IMR-90 (cell line): ENCODE measurements at regions not wholly inside any gene's neighbourhood (a gene's known extent, or its start where the extent isn't known, plus 50 kb on each side); places are given as distances from the start of the nearest gene placed in this dataset.

ENCODE experiments used
- ATAC-seq: fragments of 200-7000 bp; cut with Tn5 transposase; 2 replicates; pipeline ENCODE4 v1.9.1; 2020; ENCODE audit warnings: low read depth, mild to moderate bottlenecking, moderate library complexity
- BruUV-seq: library from RNA; stranded (reverse); fragments of 400-500 nt; replicated peaks from 2 replicates; lab custom pipeline; 2021; lab: Mats Ljungman, UMichigan
- CTCF ChIA-PET: fragments of 300-600 bp; formaldehyde crosslinking; extraction: SDS; loops from one replicate; lab custom pipeline; 2021; ENCODE audit warnings: antibody characterized with exemption; lab: Yijun Ruan, JAX
- POLR2A ChIA-PET: fragments of 300-600 bp; sonication (Branson Sonifier 250); formaldehyde crosslinking; loops from one replicate; lab custom pipeline; 2022; ENCODE audit warnings: antibody characterized with exemption; ENCODE audit not compliant: unreplicated experiment; lab: Charles Lee
- DNase-seq: peaks from one replicate; pipeline ENCODE4 v3.0.0; 2013
- H2AFZ ChIP-seq: replicated peaks from 2 replicates; pipeline ENCODE3; 2013; ENCODE audit warnings: low read length, mild to moderate bottlenecking; ENCODE audit not compliant: poor library complexity
- H2AK5ac ChIP-seq: 2 replicates; pipeline ENCODE4 v1.6.1; 2013; ENCODE audit warnings: low read depth, low read length, inconsistent platforms
- H2AK9ac ChIP-seq: replicated peaks from 2 replicates; pipeline ENCODE3; 2013; ENCODE audit warnings: mild to moderate bottlenecking, low read depth, low read length, moderate library complexity; ENCODE audit not compliant: poor library complexity
- H2BK120ac ChIP-seq: 2 replicates; pipeline ENCODE4 v1.6.1; 2013; ENCODE audit warnings: low read depth, low read length, inconsistent platforms
- H2BK15ac ChIP-seq: 3 replicates; pipeline ENCODE4 v1.6.1; 2013; ENCODE audit warnings: low read depth, low read length, inconsistent platforms
- H2BK20ac ChIP-seq: 2 replicates; pipeline ENCODE4 v1.6.1; 2013; ENCODE audit warnings: low read depth, mild to moderate bottlenecking, inconsistent platforms, low read length, moderate library complexity
- H2BK5ac ChIP-seq: 2 replicates; pipeline ENCODE4 v1.6.1; 2013; ENCODE audit warnings: mild to moderate bottlenecking, low read depth, low read length, inconsistent platforms; ENCODE audit not compliant: poor library complexity, severe bottlenecking
- H3K14ac ChIP-seq: replicated peaks from 2 replicates; pipeline ENCODE4 v1.6.1; 2013; ENCODE audit warnings: low read depth, low read length, inconsistent platforms
- H3K18ac ChIP-seq: 2 replicates; pipeline ENCODE4 v1.6.1; 2013; ENCODE audit warnings: low read depth, low read length, control low read depth
- H3K23ac ChIP-seq: 2 replicates; pipeline ENCODE4 v1.6.1; 2013; ENCODE audit warnings: low read depth, low read length, inconsistent platforms
- H3K27ac ChIP-seq: 2 replicates; pipeline ENCODE4 v1.5.1; 2013; ENCODE audit warnings: mild to moderate bottlenecking, control low read depth, low read length; ENCODE audit not compliant: insufficient read depth
- H3K27me3 ChIP-seq: 2 replicates; pipeline ENCODE4 v1.6.1; 2013; ENCODE audit warnings: low read length; ENCODE audit not compliant: control insufficient read depth, insufficient read depth
- H3K36me3 ChIP-seq: 2 replicates; pipeline ENCODE4 v1.6.1; 2013; ENCODE audit warnings: low read length, mixed read lengths; ENCODE audit not compliant: control insufficient read depth, insufficient read depth
- H3K4ac ChIP-seq: 2 replicates; pipeline ENCODE4 v1.6.1; 2013; ENCODE audit warnings: low read depth, low read length, inconsistent platforms
- H3K4me1 ChIP-seq: 2 replicates; pipeline ENCODE4 v1.6.1; 2013; ENCODE audit warnings: low read length, mixed read lengths; ENCODE audit not compliant: control insufficient read depth, insufficient read depth
- H3K4me2 ChIP-seq: 2 replicates; pipeline ENCODE4 v1.6.1; 2013; ENCODE audit warnings: low read depth, mild to moderate bottlenecking, control low read depth, low read length, moderate library complexity
- H3K4me3 ChIP-seq: 2 replicates; pipeline ENCODE4 v1.5.1; 2013; ENCODE audit warnings: low read depth, mild to moderate bottlenecking, control low read depth, low read length, moderate library complexity; ENCODE audit not compliant: insufficient read depth
- H3K56ac ChIP-seq: 2 replicates; pipeline ENCODE4 v1.6.1; 2013; ENCODE audit warnings: low read length, inconsistent platforms; ENCODE audit not compliant: insufficient read depth; ENCODE audit errors: extremely low read depth
- H3K79me1 ChIP-seq, 2 experiments: 2 replicates each; pipeline ENCODE4 v1.6.1; 2013; ENCODE audit warnings: low read length in 2 of 2, inconsistent platforms in 1 of 2, low read depth in 1 of 2
- H3K9ac ChIP-seq: 2 replicates; pipeline ENCODE4 v1.6.1; 2013; ENCODE audit warnings: low read depth, low read length, control low read depth
- H3K9me1 ChIP-seq: 2 replicates; pipeline ENCODE4 v1.6.1; 2013; ENCODE audit warnings: low read length, inconsistent platforms; ENCODE audit not compliant: insufficient read depth
- H3K9me3 ChIP-seq: 2 replicates; pipeline ENCODE4 v1.6.1; 2013; ENCODE audit warnings: low read length; ENCODE audit not compliant: control insufficient read depth, insufficient read depth
- H4K20me1 ChIP-seq: 2 replicates; pipeline ENCODE4 v1.6.1; 2013; ENCODE audit warnings: low read length, inconsistent platforms; ENCODE audit not compliant: insufficient read depth
- H4K5ac ChIP-seq: 2 replicates; pipeline ENCODE4 v1.6.1; 2013; ENCODE audit warnings: mild to moderate bottlenecking, low read depth, low read length, control low read depth
- H4K8ac ChIP-seq, 2 experiments: 2 replicates each; pipeline ENCODE4 v1.6.1; 2013; ENCODE audit warnings: low read depth in 2 of 2, low read length in 2 of 2, control low read depth in 1 of 2, inconsistent platforms in 1 of 2
- H4K91ac ChIP-seq: 2 replicates; pipeline ENCODE4 v1.6.1; 2013; ENCODE audit warnings: low read depth, low read length, inconsistent platforms; ENCODE audit not compliant: insufficient read depth
- BHLHE40 ChIP-seq: fragments of 150-350 bp; IDR thresholded peaks from 2 replicates; pipeline ENCODE4 v1.6.1; 2016; ENCODE audit warnings: mild to moderate bottlenecking, low read depth, low read length
- CEBPB ChIP-seq: IDR thresholded peaks from 2 replicates; pipeline ENCODE4 v1.6.1; 2012; ENCODE audit warnings: low read depth, low read length, improper control_type of control experiment
- FOS ChIP-seq: fragments of 150-350 bp; IDR thresholded peaks from 2 replicates; pipeline ENCODE4 v1.6.1; 2016; ENCODE audit warnings: low read depth, low read length
- MAFK ChIP-seq: IDR thresholded peaks from 2 replicates; pipeline ENCODE4 v1.6.1; 2012; ENCODE audit warnings: low read depth, low read length, improper control_type of control experiment
- MAZ ChIP-seq: IDR thresholded peaks from 2 replicates; pipeline ENCODE4 v1.6.1; 2012; ENCODE audit warnings: low read depth, mild to moderate bottlenecking, low read length, improper control_type of control experiment, moderate library complexity, borderline replicate concordance
- NFE2L2 ChIP-seq: fragments of 150-350 bp; IDR thresholded peaks from 2 replicates; pipeline ENCODE4 v1.6.1; 2016; ENCODE audit warnings: low read depth, mild to moderate bottlenecking, low read length
- POLR2A ChIP-seq: IDR thresholded peaks from 2 replicates; pipeline ENCODE4 v1.6.1; 2012; ENCODE audit warnings: mild to moderate bottlenecking, low read depth, low read length
- RAD21 ChIP-seq: IDR thresholded peaks from 2 replicates; pipeline ENCODE4 v1.6.1; 2012; ENCODE audit warnings: low read length, improper control_type of control experiment
- SMC3 ChIP-seq: fragments of 150-350 bp; IDR thresholded peaks from 2 replicates; pipeline ENCODE4 v1.6.1; 2016; ENCODE audit warnings: low read depth, mild to moderate bottlenecking, antibody characterized with exemption, low read length, moderate library complexity
- WGBS, 2 experiments: methylation state at CpG; one replicate each; pipeline versions ENCODE4 v1.1.5 to v1.1.7; 2013; ENCODE audit warnings: missing lambda C conversion rate in 2 of 2; ENCODE audit not compliant: insufficient read length in 1 of 2; ENCODE audit errors: extremely low coverage in 2 of 2; 5-methylcytosine and 5-hydroxymethylcytosine counted together
- dilution Hi-C: fragments of 300-500 bp; cut with HindIII; formaldehyde crosslinking; loops from one replicate; pipeline ENCODE4 v1.14.3; 2018; ENCODE audit warnings: low sequenced_read_pairs; ENCODE audit not compliant: unreplicated experiment
- in situ Hi-C: fragments of 300-500 bp; cut with MboI; formaldehyde crosslinking; loops from 3 replicates; pipeline ENCODE4 v1.14.3; 2019; ENCODE audit warnings: low sequenced_read_pairs, inconsistent platforms, mixed read lengths
- intact Hi-C: fragments of 100-400 bp; cut with micrococcal nuclease; formaldehyde crosslinking; loops from 2 replicates; pipeline ENCODE4 v1.10.0; 2022
- TF ChIP-seq, protein P1 (sequence below): conservative IDR thresholded peaks from 2 replicates; pipeline ENCODE4 v1.5.1; 2012; ENCODE audit warnings: mild to moderate bottlenecking, low read depth, low read length, improper control_type of control experiment
- TF ChIP-seq, protein P2 (sequence below): fragments of 150-350 bp; IDR thresholded peaks from 2 replicates; pipeline ENCODE4 v1.6.1; 2016; ENCODE audit warnings: low read depth, mild to moderate bottlenecking, low read length, moderate library complexity, borderline replicate concordance

DNA sequence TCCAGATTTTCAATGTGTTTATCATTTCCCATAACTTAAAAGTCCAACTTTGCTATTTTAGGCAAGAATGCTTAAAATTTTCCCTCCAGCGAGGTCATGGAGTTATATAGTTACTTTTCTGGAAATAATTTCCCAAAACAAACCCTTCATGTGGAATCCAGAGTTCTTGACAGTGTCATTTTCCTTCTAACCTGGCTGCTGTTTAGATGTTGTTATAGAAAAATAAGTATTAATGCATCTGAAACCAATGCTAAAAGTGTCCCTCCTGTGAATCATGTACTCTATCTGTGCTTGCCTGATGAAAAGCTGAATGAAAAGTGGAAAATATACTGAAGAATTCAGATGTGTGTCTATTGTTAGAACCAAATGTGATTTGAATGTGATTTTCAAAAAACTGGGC is 245.3 kb upstream of the HSF2 start:
- no CpG with 5 or more reads among the region's 1 CpG for WGBS, 2 experiments
- DNase-seq (no peak), ATAC-seq (no peak)
- Histone ChIP-seq H4K5ac (no peak overlapping the region), H3K4me1 (no peaks in the 10 kb centered on the region), H3K36me3 (no peaks in the 10 kb centered on the region), H3K9ac (no peak overlapping the region), H3K14ac (no peak overlapping the region), H2AK9ac (no peak overlapping the region), H4K91ac (no peak overlapping the region), H3K4me3 (no peak overlapping the region), H3K27ac (no peak overlapping the region), H2AK5ac (no peak overlapping the region), H2BK20ac (no peak overlapping the region), H4K20me1 (no peaks in the 10 kb centered on the region), H3K79me1 (no peaks in the 10 kb centered on the region), H3K9me1 (no peaks in the 10 kb centered on the region), H2BK120ac (no peak overlapping the region), H2BK15ac (no peak overlapping the region), H2BK5ac (no peak overlapping the region), H3K27me3 (no peaks in the 10 kb centered on the region), H3K4ac (no peak overlapping the region), H4K8ac (no peak overlapping the region), H2AFZ (no peak overlapping the region), H3K4me2 (no peak overlapping the region), H3K56ac (no peak overlapping the region), H3K23ac (no peak overlapping the region), H3K9me3 (no peaks in the 10 kb centered on the region), H3K18ac (no peak overlapping the region)
- in situ Hi-C loops = no loop called here
- ChIA-PET POLR2A (no interaction called here), CTCF (no interaction called here)
- intact Hi-C loops = no loop called here
- dilution Hi-C loops = no loop called here
- no TSS peak for BruUV-seq
- TF ChIP-seq, protein P1, sequence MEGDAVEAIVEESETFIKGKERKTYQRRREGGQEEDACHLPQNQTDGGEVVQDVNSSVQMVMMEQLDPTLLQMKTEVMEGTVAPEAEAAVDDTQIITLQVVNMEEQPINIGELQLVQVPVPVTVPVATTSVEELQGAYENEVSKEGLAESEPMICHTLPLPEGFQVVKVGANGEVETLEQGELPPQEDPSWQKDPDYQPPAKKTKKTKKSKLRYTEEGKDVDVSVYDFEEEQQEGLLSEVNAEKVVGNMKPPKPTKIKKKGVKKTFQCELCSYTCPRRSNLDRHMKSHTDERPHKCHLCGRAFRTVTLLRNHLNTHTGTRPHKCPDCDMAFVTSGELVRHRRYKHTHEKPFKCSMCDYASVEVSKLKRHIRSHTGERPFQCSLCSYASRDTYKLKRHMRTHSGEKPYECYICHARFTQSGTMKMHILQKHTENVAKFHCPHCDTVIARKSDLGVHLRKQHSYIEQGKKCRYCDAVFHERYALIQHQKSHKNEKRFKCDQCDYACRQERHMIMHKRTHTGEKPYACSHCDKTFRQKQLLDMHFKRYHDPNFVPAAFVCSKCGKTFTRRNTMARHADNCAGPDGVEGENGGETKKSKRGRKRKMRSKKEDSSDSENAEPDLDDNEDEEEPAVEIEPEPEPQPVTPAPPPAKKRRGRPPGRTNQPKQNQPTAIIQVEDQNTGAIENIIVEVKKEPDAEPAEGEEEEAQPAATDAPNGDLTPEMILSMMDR = no peak
- TF ChIP-seq POLR2A (no peak), NFE2L2 (no peak), FOS (no peak), SMC3 (no peak), MAZ (no peak), CEBPB (no peak), MAFK (no peak), RAD21 (no peak), BHLHE40 (no peak)
- TF ChIP-seq, protein P2, sequence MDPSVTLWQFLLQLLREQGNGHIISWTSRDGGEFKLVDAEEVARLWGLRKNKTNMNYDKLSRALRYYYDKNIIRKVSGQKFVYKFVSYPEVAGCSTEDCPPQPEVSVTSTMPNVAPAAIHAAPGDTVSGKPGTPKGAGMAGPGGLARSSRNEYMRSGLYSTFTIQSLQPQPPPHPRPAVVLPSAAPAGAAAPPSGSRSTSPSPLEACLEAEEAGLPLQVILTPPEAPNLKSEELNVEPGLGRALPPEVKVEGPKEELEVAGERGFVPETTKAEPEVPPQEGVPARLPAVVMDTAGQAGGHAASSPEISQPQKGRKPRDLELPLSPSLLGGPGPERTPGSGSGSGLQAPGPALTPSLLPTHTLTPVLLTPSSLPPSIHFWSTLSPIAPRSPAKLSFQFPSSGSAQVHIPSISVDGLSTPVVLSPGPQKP = no peak
